22Rv1 (cell line): ENCODE measurements at regions not wholly inside any gene's neighbourhood (a gene's known extent, or its start where the extent isn't known, plus 50 kb on each side); places are given as distances from the start of the nearest gene placed in this dataset.

Source experiments
- CTCF ChIP-seq: fragments of 450-650 bp; IDR thresholded peaks from 2 replicates; pipeline ENCODE4 v1.5.1; 2017; ENCODE audit warnings: mild to moderate bottlenecking
- ZFX ChIP-seq: fragments of 450-650 bp; IDR thresholded peaks from 2 replicates; pipeline ENCODE4 v1.6.1; 2017; ENCODE audit warnings: antibody characterized with exemption, borderline replicate concordance

GRCh38 chr13:55007681-55008080, 1979.1 kb downstream of the OLFM4 start:
- no peak for TF ChIP-seq CTCF
- no peak for TF ChIP-seq ZFX
